WTC11 (cell line): ENCODE measurements at regions not wholly inside any gene's neighbourhood (a gene's known extent, or its start where the extent isn't known, plus 50 kb on each side); places are given as distances from the start of the nearest gene placed in this dataset.

Source experiments
- ATAC-seq: fragments of 200-7000 bp; cut with Tn5 transposase; 2 replicates; pipeline ENCODE4 v1.10.0; 2021; ENCODE audit warnings: mild to moderate bottlenecking, moderate library complexity
- CTCF ChIA-PET: fragments of 300-600 bp; sonication (Branson Sonifier 250); formaldehyde crosslinking; loops from one replicate; lab custom pipeline; 2021; ENCODE audit warnings: antibody characterized with exemption; lab: Charles Lee
- POLR2A ChIA-PET: fragments of 350-600 bp; sonication (Branson Sonifier 250); formaldehyde crosslinking; loops from one replicate; lab custom pipeline; 2021; ENCODE audit warnings: antibody characterized with exemption; lab: Charles Lee
- DNase-seq: peaks from one replicate; pipeline ENCODE4 v3.0.0; 2021; ENCODE audit warnings: low spot score
- H3K27ac Mint-ChIP-seq: 2 replicates; pipeline ENCODE4 v1.8.0; 2021; ENCODE audit warnings: mixed read lengths
- H3K27me3 Mint-ChIP-seq: 2 replicates; pipeline ENCODE4 v1.8.0; 2021; ENCODE audit warnings: low read depth, mild to moderate bottlenecking, moderate library complexity, mixed read lengths
- H3K36me3 Mint-ChIP-seq: 2 replicates; pipeline ENCODE4 v1.8.0; 2021; ENCODE audit warnings: mixed read lengths
- H3K4me1 Mint-ChIP-seq: 2 replicates; pipeline ENCODE4 v1.8.0; 2022; ENCODE audit warnings: mixed read lengths
- H3K4me3 Mint-ChIP-seq: 2 replicates; pipeline ENCODE4 v1.8.0; 2021; ENCODE audit warnings: mild to moderate bottlenecking, moderate library complexity, mixed read lengths
- H3K9me3 Mint-ChIP-seq: 2 replicates; pipeline ENCODE4 v1.8.0; 2021; ENCODE audit warnings: mixed read lengths
- ATF1 ChIP-seq: sonication (generic); formaldehyde crosslinking; IDR thresholded peaks from 2 replicates; pipeline ENCODE4 v1.8.1; 2023; ENCODE audit warnings: mild to moderate bottlenecking, moderate library complexity, missing genetic modification reagents
- CBFB ChIP-seq: sonication (generic); formaldehyde crosslinking; IDR thresholded peaks from 2 replicates; pipeline ENCODE4 v1.8.1; 2022; ENCODE audit warnings: mild to moderate bottlenecking, low read depth, missing genetic modification reagents
- GRHL2 ChIP-seq: fragments of 250-450 bp; sonication (Bioruptor Pico); IDR thresholded peaks from 2 replicates; pipeline ENCODE4 v1.8.0; 2022; ENCODE audit warnings: mild to moderate bottlenecking, moderate library complexity; ENCODE audit not compliant: insufficient replicate concordance, severe bottlenecking
- GTF2I ChIP-seq: fragments of 250-450 bp; sonication (Bioruptor Pico); conservative IDR thresholded peaks from 2 replicates; pipeline ENCODE4 v1.4.0; 2021; ENCODE audit warnings: mild to moderate bottlenecking
- HMGXB4 ChIP-seq: sonication (generic); formaldehyde crosslinking; IDR thresholded peaks from 2 replicates; pipeline ENCODE4 v1.8.1; 2023; ENCODE audit warnings: mild to moderate bottlenecking, moderate library complexity, missing genetic modification reagents
- JUN ChIP-seq: sonication (generic); formaldehyde crosslinking; IDR thresholded peaks from 2 replicates; pipeline ENCODE4 v1.8.0; 2023; ENCODE audit warnings: mild to moderate bottlenecking, missing genetic modification reagents
- NFE2L1 ChIP-seq: sonication (generic); formaldehyde crosslinking; IDR thresholded peaks from 2 replicates; pipeline ENCODE4 v1.8.1; 2023; ENCODE audit warnings: missing genetic modification reagents
- PREB ChIP-seq: sonication (generic); formaldehyde crosslinking; IDR thresholded peaks from 2 replicates; pipeline ENCODE4 v1.8.1; 2022; ENCODE audit warnings: mild to moderate bottlenecking, missing genetic modification reagents, moderate library complexity, borderline replicate concordance
- ZNF396 ChIP-seq: fragments of 250-450 bp; sonication (Bioruptor Pico); IDR thresholded peaks from 2 replicates; pipeline ENCODE4 v1.8.0; 2021; ENCODE audit warnings: mild to moderate bottlenecking, moderate library complexity, borderline replicate concordance
- TF ChIP-seq, protein P1 (sequence below): fragments of 250-450 bp; sonication (Bioruptor Pico); IDR thresholded peaks from 2 replicates; pipeline ENCODE4 v1.9.0; 2021; ENCODE audit warnings: moderate library complexity, mild to moderate bottlenecking, inconsistent platforms, borderline replicate concordance
- TF ChIP-seq, protein P2 (sequence below): sonication (generic); formaldehyde crosslinking; IDR thresholded peaks from 2 replicates; pipeline ENCODE4 v1.8.0; 2023; ENCODE audit warnings: missing genetic modification reagents
- TF ChIP-seq, protein P3 (sequence below): sonication (generic); formaldehyde crosslinking; IDR thresholded peaks from 2 replicates; pipeline ENCODE4 v1.8.0; 2023; ENCODE audit warnings: mild to moderate bottlenecking, missing genetic modification reagents

- no peak for TF ChIP-seq PREB (CRISPR knock-in tag)
- TF ChIP-seq GRHL2: no peak
Observed at GRCh38 chr15:70545526-70545925, 217.8 kb downstream of the UACA start (continued).

DNA sequence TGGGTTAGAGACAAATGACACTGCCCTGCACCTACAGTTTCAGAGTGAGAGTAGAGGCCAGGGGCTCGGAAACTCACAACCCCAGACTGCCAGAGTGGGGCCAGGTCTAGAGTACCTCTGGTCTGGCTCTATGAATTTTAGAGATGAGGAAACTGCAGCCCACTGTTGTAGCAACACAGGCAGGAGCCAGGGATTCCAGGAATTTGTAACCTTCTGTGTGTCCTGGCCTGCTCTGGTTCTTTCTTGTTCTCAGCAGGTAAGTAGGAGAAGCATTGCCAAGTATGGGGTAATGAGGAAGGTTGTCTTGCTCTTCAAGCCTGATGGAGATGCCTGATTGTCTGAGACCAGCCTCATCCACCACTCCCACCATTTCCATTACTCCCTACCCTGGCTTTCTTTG lies 221.8 kb downstream of the UACA start:
- Mint-ChIP-seq H3K36me3 (no peaks in the 10 kb centered on the region), H3K4me3 (no peak overlapping the region), H3K4me1 (peaks cover 7% of the 10 kb centered on the region), H3K9me3 (no peaks in the 10 kb centered on the region), H3K27me3 (no peaks in the 10 kb centered on the region), H3K27ac (no peak overlapping the region)
- POLR2A ChIA-PET: interaction anchor here (0.8 kb wide), 1 partner anchor 24 kb away, joined by 3 read pairs; no protein-coding TSS in a partner anchor
- ATAC-seq: no peak
- CTCF ChIA-PET: interaction anchor here (1.0 kb wide), 1 partner anchor 28 kb away, joined by 3 read pairs; no protein-coding TSS in a partner anchor
- TF ChIP-seq, protein P1, sequence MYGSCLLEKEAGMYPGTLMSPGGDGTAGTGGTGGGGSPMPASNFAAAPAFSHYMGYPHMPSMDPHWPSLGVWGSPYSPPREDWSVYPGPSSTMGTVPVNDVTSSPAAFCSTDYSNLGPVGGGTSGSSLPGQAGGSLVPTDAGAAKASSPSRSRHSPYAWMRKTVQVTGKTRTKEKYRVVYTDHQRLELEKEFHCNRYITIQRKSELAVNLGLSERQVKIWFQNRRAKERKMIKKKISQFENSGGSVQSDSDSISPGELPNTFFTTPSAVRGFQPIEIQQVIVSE (CRISPR knock-in tag): no peak
- no peak for TF ChIP-seq HMGXB4 (CRISPR knock-in tag)
- no peak for TF ChIP-seq CBFB (CRISPR knock-in tag)
- TF ChIP-seq, protein P2, sequence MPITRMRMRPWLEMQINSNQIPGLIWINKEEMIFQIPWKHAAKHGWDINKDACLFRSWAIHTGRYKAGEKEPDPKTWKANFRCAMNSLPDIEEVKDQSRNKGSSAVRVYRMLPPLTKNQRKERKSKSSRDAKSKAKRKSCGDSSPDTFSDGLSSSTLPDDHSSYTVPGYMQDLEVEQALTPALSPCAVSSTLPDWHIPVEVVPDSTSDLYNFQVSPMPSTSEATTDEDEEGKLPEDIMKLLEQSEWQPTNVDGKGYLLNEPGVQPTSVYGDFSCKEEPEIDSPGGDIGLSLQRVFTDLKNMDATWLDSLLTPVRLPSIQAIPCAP (CRISPR knock-in tag): no peak
- no peak for DNase-seq

DNA sequence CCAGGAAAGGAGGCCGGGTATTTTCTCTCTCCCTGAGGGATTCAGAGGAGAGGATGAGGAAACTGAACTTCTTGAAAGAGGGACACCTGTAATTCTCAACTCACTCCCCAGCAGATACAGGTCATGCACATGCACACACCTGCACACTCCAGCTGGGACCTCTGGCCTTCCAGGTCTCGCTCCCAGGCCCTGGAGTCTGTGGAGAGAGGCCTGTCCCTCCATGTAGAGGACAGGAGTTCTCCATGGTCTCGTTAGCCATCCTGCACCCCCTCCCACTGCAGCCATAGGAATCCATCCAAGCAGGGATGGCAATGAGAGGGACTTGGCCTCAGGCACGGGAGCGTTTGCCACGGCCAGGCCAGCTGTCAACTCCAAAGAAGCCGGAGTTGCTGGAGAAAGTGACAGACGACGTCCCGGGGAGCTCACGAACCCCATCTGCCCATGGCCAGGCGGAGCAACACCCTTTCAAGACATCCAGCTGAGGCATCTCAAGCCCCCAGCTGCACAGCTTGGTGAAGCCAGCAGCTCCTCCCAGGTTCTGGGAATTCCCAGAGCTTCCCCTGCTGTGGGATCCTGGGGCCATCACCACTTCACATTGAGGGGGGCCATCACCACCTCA lies 223.3 kb downstream of the UACA start:
- Mint-ChIP-seq H3K36me3 (no peaks in the 10 kb centered on the region), H3K27ac (no peak overlapping the region), H3K4me1 (peaks cover 22% of the 10 kb centered on the region)
- DNase-seq (no peak), ATAC-seq (no peak)
- POLR2A ChIA-PET: no interaction called here
- TF ChIP-seq ATF1 (CRISPR knock-in tag) (no peak), ZNF396 (CRISPR knock-in tag) (no peak), NFE2L1 (CRISPR knock-in tag) (no peak), GTF2I (CRISPR knock-in tag) (no peak), JUN (CRISPR knock-in tag) (no peak)
- TF ChIP-seq, protein P2 (CRISPR knock-in tag): no peak
- TF ChIP-seq, protein P3, sequence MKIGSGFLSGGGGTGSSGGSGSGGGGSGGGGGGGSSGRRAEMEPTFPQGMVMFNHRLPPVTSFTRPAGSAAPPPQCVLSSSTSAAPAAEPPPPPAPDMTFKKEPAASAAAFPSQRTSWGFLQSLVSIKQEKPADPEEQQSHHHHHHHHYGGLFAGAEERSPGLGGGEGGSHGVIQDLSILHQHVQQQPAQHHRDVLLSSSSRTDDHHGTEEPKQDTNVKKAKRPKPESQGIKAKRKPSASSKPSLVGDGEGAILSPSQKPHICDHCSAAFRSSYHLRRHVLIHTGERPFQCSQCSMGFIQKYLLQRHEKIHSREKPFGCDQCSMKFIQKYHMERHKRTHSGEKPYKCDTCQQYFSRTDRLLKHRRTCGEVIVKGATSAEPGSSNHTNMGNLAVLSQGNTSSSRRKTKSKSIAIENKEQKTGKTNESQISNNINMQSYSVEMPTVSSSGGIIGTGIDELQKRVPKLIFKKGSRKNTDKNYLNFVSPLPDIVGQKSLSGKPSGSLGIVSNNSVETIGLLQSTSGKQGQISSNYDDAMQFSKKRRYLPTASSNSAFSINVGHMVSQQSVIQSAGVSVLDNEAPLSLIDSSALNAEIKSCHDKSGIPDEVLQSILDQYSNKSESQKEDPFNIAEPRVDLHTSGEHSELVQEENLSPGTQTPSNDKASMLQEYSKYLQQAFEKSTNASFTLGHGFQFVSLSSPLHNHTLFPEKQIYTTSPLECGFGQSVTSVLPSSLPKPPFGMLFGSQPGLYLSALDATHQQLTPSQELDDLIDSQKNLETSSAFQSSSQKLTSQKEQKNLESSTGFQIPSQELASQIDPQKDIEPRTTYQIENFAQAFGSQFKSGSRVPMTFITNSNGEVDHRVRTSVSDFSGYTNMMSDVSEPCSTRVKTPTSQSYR: no peak
- TF ChIP-seq, all 79 proteins: peak for 0
- Mint-ChIP-seq H3K9me3 (no peaks in the 10 kb centered on the region), H3K27me3 (no peaks in the 10 kb centered on the region), H3K4me3 (no peak overlapping the region)
- CTCF ChIA-PET: interaction anchor here (1.1 kb wide), 1 partner anchor 97 kb away, joined by 3 read pairs; no protein-coding TSS in a partner anchor
